ENCODE measurements at regions not wholly inside any gene's neighbourhood (a gene's known extent, or its start where the extent isn't known, plus 50 kb on each side); places are given as distances from the start of the nearest gene placed in this dataset.

DNA sequence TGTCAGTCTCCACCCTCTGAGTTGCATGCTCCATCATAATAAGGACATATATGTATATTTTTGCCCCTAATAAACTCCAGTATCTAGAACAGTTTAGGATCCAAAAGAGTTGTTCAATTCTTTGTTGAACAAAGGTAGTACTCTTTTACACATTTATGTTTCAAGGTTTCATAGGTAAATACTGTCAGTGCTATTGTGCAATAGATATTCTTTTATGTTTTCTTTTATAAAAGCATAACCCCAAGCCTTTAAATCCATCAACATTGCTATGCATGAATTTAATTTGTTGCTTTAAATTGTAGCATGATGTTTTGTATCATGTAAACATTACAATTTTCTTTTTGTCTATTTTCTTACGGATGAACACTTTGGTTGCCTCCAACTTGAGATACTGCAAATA is 469.7 kb upstream of the COBL start:
- H3K36me3 Mint-ChIP-seq (ENCODE audit: insufficient read depth), result no peaks in the 10 kb centered on the region

DNA sequence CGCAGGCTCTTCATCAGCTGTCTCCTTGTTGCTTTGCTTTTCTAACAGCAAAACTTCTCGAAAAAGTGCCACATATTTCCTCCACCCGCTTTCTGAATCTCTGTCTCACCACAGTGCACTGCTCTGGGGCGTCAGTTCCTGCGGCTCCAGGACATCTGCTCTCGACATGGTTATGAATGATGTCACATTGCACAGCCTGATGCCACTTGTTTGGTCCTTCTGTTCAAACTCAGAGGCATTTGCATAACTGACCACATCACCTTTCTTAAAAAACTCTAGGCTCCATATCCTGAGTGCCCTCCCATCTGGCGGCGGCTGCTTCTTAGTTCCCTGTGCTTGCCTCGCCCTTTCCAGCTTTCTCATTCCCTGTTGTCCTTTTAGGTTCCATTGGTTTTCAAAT is 469.3 kb upstream of the COBL start:
- Mint-ChIP-seq H3K4me3 (ENCODE audit: low read depth) (no peak overlapping the region), H3K9me3 (ENCODE audit: low read depth) (no peaks in the 10 kb centered on the region), H3K27ac (no peak overlapping the region), H3K27me3 (peaks cover 11% of the 10 kb centered on the region), H3K4me1 (ENCODE audit: low read depth) (no peaks in the 10 kb centered on the region), H3K36me3 (ENCODE audit: insufficient read depth) (no peaks in the 10 kb centered on the region)
- TF ChIP-seq, protein P1, sequence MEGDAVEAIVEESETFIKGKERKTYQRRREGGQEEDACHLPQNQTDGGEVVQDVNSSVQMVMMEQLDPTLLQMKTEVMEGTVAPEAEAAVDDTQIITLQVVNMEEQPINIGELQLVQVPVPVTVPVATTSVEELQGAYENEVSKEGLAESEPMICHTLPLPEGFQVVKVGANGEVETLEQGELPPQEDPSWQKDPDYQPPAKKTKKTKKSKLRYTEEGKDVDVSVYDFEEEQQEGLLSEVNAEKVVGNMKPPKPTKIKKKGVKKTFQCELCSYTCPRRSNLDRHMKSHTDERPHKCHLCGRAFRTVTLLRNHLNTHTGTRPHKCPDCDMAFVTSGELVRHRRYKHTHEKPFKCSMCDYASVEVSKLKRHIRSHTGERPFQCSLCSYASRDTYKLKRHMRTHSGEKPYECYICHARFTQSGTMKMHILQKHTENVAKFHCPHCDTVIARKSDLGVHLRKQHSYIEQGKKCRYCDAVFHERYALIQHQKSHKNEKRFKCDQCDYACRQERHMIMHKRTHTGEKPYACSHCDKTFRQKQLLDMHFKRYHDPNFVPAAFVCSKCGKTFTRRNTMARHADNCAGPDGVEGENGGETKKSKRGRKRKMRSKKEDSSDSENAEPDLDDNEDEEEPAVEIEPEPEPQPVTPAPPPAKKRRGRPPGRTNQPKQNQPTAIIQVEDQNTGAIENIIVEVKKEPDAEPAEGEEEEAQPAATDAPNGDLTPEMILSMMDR (IDR thresholded peaks at IDR 0.05; ENCODE audit: unreplicated experiment), result no peak
- DNase-seq (ENCODE audit: low spot score, unreplicated experiment), result no peak

More for the DNA sequence above, 469.7 kb upstream of the COBL start:
- Mint-ChIP-seq H3K4me1 (ENCODE audit: low read depth) (no peaks in the 10 kb centered on the region), H3K27ac (no peak overlapping the region), H3K27me3 (peaks cover 9% of the 10 kb centered on the region), H3K4me3 (ENCODE audit: low read depth) (no peak overlapping the region), H3K9me3 (ENCODE audit: low read depth) (no peaks in the 10 kb centered on the region)
- TF ChIP-seq, protein P1 (IDR thresholded peaks at IDR 0.05; ENCODE audit: unreplicated experiment), result no peak
- DNase-seq (ENCODE audit: low spot score, unreplicated experiment), result no peak

DNA sequence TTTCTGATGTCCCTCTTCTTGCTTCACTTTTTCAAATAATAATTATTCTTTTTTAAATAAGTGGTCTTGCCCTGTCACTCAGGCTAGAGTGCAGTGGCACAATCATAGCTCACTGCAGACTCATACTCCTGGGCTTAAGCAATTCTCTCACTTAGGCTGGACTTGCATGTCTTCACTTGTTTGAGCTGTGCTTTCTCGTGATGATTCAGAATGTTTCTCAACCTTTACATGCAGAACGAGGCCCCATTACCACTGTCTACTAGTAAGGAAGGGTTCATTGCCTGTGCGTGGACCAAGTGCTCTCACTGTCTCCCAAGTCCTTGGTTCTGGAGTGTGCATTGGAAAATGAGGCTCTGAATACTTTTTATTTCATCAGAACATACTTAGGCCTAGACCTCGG is 468.6 kb upstream of the COBL start:
- TF ChIP-seq, protein P1 (IDR thresholded peaks at IDR 0.05; ENCODE audit: unreplicated experiment), result no peak
- no peaks in the 10 kb centered on the region for H3K9me3 Mint-ChIP-seq (ENCODE audit: low read depth)
- no peaks in the 10 kb centered on the region for H3K4me1 Mint-ChIP-seq (ENCODE audit: low read depth)
- no peaks in the 10 kb centered on the region for H3K36me3 Mint-ChIP-seq (ENCODE audit: insufficient read depth)
- no peak overlapping the region for H3K4me3 Mint-ChIP-seq (ENCODE audit: low read depth)
- DNase-seq (ENCODE audit: low spot score, unreplicated experiment), result no peak
- peaks cover 11% of the 10 kb centered on the region for H3K27me3 Mint-ChIP-seq
- no peak overlapping the region for H3K27ac Mint-ChIP-seq

DNA sequence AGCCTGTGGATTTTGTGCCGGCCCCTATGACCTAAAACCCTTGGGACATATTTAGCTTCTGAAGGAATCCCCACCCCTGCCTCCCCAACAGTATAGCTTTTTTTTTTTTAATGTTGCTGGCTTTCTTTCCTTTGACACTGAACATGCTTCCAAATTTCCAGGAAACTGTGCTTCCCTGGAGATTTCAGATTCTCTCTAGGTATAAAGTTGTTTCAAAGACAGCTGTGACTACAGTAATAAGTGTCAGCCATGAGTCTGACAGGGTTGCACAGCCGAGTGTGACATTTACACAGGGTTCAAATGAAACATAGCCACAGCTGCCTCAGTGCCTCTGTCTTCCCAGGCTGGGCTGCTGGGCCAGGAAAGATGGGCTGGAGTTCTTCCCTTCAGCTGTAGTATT is 466.6 kb upstream of the COBL start:
- H3K9me3 Mint-ChIP-seq (ENCODE audit: low read depth), result no peaks in the 10 kb centered on the region
- TF ChIP-seq, protein P1 (IDR thresholded peaks at IDR 0.05; ENCODE audit: unreplicated experiment), result no peak
- no peaks in the 10 kb centered on the region for H3K4me1 Mint-ChIP-seq (ENCODE audit: low read depth)
- H3K36me3 Mint-ChIP-seq (ENCODE audit: insufficient read depth), result no peaks in the 10 kb centered on the region
- DNase-seq (ENCODE audit: low spot score, unreplicated experiment), result no peak
- no peak overlapping the region for H3K4me3 Mint-ChIP-seq (ENCODE audit: low read depth)
- H3K27me3 Mint-ChIP-seq, result peaks cover 11% of the 10 kb centered on the region
- H3K27ac Mint-ChIP-seq, result no peak overlapping the region

DNA sequence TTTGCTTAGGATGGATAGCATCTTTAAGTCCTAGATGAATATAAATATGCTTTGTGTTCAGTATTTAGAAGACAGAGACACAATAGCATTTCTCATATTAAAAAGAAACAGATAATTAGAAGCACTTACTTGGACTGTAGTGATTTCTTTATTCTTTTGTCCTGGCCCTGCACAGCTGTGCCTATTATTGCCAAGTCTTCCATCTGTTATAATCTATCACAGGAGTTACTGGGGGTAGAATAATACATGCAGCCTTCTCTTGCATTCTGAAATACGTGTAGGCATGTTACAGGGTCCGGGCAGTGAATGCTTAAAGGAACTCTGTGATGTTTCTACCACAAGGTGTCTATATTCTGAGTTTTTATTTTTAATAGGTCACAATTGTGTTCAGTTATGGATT is 461.5 kb upstream of the COBL start:
- Mint-ChIP-seq H3K4me3 (ENCODE audit: low read depth) (no peak overlapping the region), H3K9me3 (ENCODE audit: low read depth) (no peaks in the 10 kb centered on the region), H3K4me1 (ENCODE audit: low read depth) (no peaks in the 10 kb centered on the region), H3K36me3 (ENCODE audit: insufficient read depth) (no peaks in the 10 kb centered on the region), H3K27ac (no peak overlapping the region), H3K27me3 (peaks cover 9% of the 10 kb centered on the region)
- TF ChIP-seq, protein P1 (IDR thresholded peaks at IDR 0.05; ENCODE audit: unreplicated experiment), result no peak
- DNase-seq (ENCODE audit: low spot score, unreplicated experiment), result no peak

Measured in progenitor cell of endocrine pancreas (in vitro differentiated cells).